ENCODE measurements at regions not wholly inside any gene's neighbourhood (a gene's known extent, or its start where the extent isn't known, plus 50 kb on each side); places are given as distances from the start of the nearest gene placed in this dataset.

GRCh38 chr20:22438926-22439325, 145.4 kb downstream of the FOXA2 start:
- Histone ChIP-seq H3K79me2 (ENCODE audit: insufficient read depth, low read length) (no peaks in the 10 kb centered on the region), H3K9me2 (replicated peaks; ENCODE audit: insufficient read depth, low read length) (no peaks in the 10 kb centered on the region), H3K27me3 (ENCODE audit: low read length) (no peaks in the 10 kb centered on the region), H3K9me3 (ENCODE audit: insufficient read depth, low read length) (no peaks in the 10 kb centered on the region), H3F3A (ENCODE audit: insufficient read depth) (no peaks in the 10 kb centered on the region), H2AFZ (ENCODE audit: low read depth, low read length, severe bottlenecking) (no peak overlapping the region), H3K4me2 (ENCODE audit: low read depth, low read length, poor library complexity, severe bottlenecking) (no peak overlapping the region), H3K9ac (ENCODE audit: low read length) (no peak overlapping the region), H3K36me3 (ENCODE audit: low read length) (no peaks in the 10 kb centered on the region), H4K20me1 (ENCODE audit: low read depth, low read length) (no peaks in the 10 kb centered on the region), H3K27ac (ENCODE audit: low read depth, low read length) (no peak overlapping the region), H3K4me3 (ENCODE audit: insufficient read depth, low read length, poor library complexity, severe bottlenecking) (no peak overlapping the region)
- TF ChIP-seq CTCF (IDR thresholded peaks at IDR 0.05; ENCODE audit: insufficient read depth, low read length, poor library complexity, severe bottlenecking) = no peak
- TF ChIP-seq EZH2phosphoT487 (conservative IDR thresholded peaks at IDR 0.05; ENCODE audit: low read length) = no peak

- no peak overlapping the region for H3K9ac ChIP-seq (ENCODE audit: low read length)
- TF ChIP-seq EZH2phosphoT487 (conservative IDR thresholded peaks at IDR 0.05; ENCODE audit: low read length) (no peak), CTCF (IDR thresholded peaks at IDR 0.05; ENCODE audit: insufficient read depth, low read length, poor library complexity, severe bottlenecking) (no peak)
- no peaks in the 10 kb centered on the region for H3K36me3 ChIP-seq (ENCODE audit: low read length)
- H2AFZ ChIP-seq (ENCODE audit: low read depth, low read length, severe bottlenecking) = no peak overlapping the region
- H3K4me3 ChIP-seq (ENCODE audit: insufficient read depth, low read length, poor library complexity, severe bottlenecking) = no peak overlapping the region
- H3K9me3 ChIP-seq (ENCODE audit: insufficient read depth, low read length) = no peaks in the 10 kb centered on the region
- H4K20me1 ChIP-seq (ENCODE audit: low read depth, low read length) = no peaks in the 10 kb centered on the region
- H3K27me3 ChIP-seq (ENCODE audit: low read length) = no peaks in the 10 kb centered on the region
- H3F3A ChIP-seq (ENCODE audit: insufficient read depth) = no peaks in the 10 kb centered on the region
- H3K4me2 ChIP-seq (ENCODE audit: low read depth, low read length, poor library complexity, severe bottlenecking) = no peak overlapping the region
- no peaks in the 10 kb centered on the region for H3K9me2 ChIP-seq (replicated peaks; ENCODE audit: insufficient read depth, low read length)
- H3K27ac ChIP-seq (ENCODE audit: low read depth, low read length) = no peak overlapping the region
- no peaks in the 10 kb centered on the region for H3K79me2 ChIP-seq (ENCODE audit: insufficient read depth, low read length)
These were observed 146.0 kb downstream of the FOXA2 start for GRCh38 chr20:22438346-22438745.

GRCh38 chr20:22437354-22437753, 147.0 kb downstream of the FOXA2 start:
- Histone ChIP-seq H3K9ac (ENCODE audit: low read length) (no peak overlapping the region), H3K4me2 (ENCODE audit: low read depth, low read length, poor library complexity, severe bottlenecking) (no peak overlapping the region), H4K20me1 (ENCODE audit: low read depth, low read length) (no peaks in the 10 kb centered on the region), H3K9me2 (replicated peaks; ENCODE audit: insufficient read depth, low read length) (no peaks in the 10 kb centered on the region), H3K27ac (ENCODE audit: low read depth, low read length) (no peak overlapping the region), H2AFZ (ENCODE audit: low read depth, low read length, severe bottlenecking) (no peak overlapping the region), H3K36me3 (ENCODE audit: low read length) (no peaks in the 10 kb centered on the region), H3K27me3 (ENCODE audit: low read length) (no peaks in the 10 kb centered on the region), H3K4me3 (ENCODE audit: insufficient read depth, low read length, poor library complexity, severe bottlenecking) (no peak overlapping the region), H3K9me3 (ENCODE audit: insufficient read depth, low read length) (no peaks in the 10 kb centered on the region), H3K79me2 (ENCODE audit: insufficient read depth, low read length) (no peaks in the 10 kb centered on the region), H3F3A (ENCODE audit: insufficient read depth) (no peaks in the 10 kb centered on the region)
- no peak for TF ChIP-seq EZH2phosphoT487 (conservative IDR thresholded peaks at IDR 0.05; ENCODE audit: low read length)
- TF ChIP-seq CTCF (IDR thresholded peaks at IDR 0.05; ENCODE audit: insufficient read depth, low read length, poor library complexity, severe bottlenecking) = no peak
